GM12878 (cell line): ENCODE measurements at regions not wholly inside any gene's neighbourhood (a gene's known extent, or its start where the extent isn't known, plus 50 kb on each side); places are given as distances from the start of the nearest gene placed in this dataset.

Experiments
- CBX5 ChIP-seq: sonication (generic); IDR thresholded peaks from 2 replicates; pipeline ENCODE4 v1.6.1; 2016; ENCODE audit warnings: low read depth, moderate library complexity, mild to moderate bottlenecking, inconsistent platforms
- POLR2A ChIP-seq: IDR thresholded peaks from 2 replicates; pipeline ENCODE4 v1.6.1; 2011; ENCODE audit warnings: low read depth, mild to moderate bottlenecking, low read length
- YY1 ChIP-seq: IDR thresholded peaks from 2 replicates; pipeline ENCODE4 v1.6.1; 2011; ENCODE audit warnings: low read depth, mild to moderate bottlenecking, low read length
- TF ChIP-seq, protein P1 (sequence below): IDR thresholded peaks from 2 replicates; pipeline ENCODE4 v1.6.1; 2011; ENCODE audit warnings: low read depth, mild to moderate bottlenecking, low read length, moderate library complexity, borderline replicate concordance; ENCODE audit errors: extremely low read depth
- TF ChIP-seq, protein P2 (sequence below), 3 experiments: IDR thresholded peaks in 2 of 3; conservative IDR thresholded peaks in 1 of 3; 2 replicates each; pipeline ENCODE4 v1.5.1; 2011; ENCODE audit warnings: low read depth in 3 of 3, low read length in 3 of 3, mild to moderate bottlenecking in 3 of 3, control low read depth in 2 of 3, moderate library complexity in 2 of 3, inconsistent platforms in 1 of 3, mixed read lengths in 1 of 3; ENCODE audit not compliant: control insufficient read depth in 2 of 3, insufficient read depth in 1 of 3; ENCODE audit errors: extremely low read depth in 1 of 3

DNA sequence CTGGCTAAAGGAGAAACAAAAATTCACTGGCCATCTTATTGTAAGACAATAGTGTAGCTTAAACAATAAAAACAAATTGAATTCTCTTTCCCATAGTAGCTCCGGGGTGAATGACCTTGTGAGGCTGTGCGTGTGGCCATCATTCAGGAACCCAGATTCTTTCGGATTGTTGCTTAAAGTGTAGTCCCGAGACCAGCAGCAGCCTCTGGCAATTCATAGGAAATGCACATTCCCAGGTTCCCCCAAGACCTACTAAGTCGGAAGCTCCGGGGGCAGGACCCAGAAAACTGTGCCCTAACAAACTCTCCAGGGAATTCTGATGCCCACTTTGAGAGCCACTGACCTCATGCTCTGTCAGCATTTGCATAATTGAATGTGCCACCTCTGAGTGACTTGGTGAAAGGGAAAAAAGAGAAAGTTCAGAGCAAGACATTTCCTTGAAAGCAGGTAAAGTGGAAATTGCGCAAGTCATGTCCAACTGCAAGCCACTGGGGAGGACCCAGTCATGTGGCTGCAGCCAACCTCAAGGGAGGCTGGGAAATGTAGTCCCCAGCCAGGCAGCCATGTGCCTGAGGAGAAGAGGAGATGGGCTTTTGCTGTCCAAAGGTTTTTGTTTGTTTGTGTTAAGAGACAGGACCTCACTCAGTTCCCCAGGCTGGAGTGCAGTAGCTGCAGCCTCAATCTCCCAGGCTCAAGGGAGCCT is 50.7 kb upstream of the PNMA8B start:
- TF ChIP-seq POLR2A (no peak), YY1 (peak; percentile 92), CBX5 (no peak)
- TF ChIP-seq, protein P1, sequence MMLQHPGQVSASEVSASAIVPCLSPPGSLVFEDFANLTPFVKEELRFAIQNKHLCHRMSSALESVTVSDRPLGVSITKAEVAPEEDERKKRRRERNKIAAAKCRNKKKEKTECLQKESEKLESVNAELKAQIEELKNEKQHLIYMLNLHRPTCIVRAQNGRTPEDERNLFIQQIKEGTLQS = no peak
- TF ChIP-seq, protein P2, sequence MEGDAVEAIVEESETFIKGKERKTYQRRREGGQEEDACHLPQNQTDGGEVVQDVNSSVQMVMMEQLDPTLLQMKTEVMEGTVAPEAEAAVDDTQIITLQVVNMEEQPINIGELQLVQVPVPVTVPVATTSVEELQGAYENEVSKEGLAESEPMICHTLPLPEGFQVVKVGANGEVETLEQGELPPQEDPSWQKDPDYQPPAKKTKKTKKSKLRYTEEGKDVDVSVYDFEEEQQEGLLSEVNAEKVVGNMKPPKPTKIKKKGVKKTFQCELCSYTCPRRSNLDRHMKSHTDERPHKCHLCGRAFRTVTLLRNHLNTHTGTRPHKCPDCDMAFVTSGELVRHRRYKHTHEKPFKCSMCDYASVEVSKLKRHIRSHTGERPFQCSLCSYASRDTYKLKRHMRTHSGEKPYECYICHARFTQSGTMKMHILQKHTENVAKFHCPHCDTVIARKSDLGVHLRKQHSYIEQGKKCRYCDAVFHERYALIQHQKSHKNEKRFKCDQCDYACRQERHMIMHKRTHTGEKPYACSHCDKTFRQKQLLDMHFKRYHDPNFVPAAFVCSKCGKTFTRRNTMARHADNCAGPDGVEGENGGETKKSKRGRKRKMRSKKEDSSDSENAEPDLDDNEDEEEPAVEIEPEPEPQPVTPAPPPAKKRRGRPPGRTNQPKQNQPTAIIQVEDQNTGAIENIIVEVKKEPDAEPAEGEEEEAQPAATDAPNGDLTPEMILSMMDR (IDR thresholded peaks at IDR 0.05 in 2 of 3, conservative IDR thresholded peaks at IDR 0.05 in 1 of 3; ENCODE audit: control insufficient read depth in 2 of 3, extremely low read depth in 1 of 3, insufficient read depth in 1 of 3, low read depth in 3 of 3, low read length in 3 of 3) = no peak
